PC-9 (cell line): ENCODE measurements at regions not wholly inside any gene's neighbourhood (a gene's known extent, or its start where the extent isn't known, plus 50 kb on each side); places are given as distances from the start of the nearest gene placed in this dataset.

ENCODE experiments used
- BruUV-seq: library from RNA; stranded (reverse); fragments of 400-500 nt; replicated peaks from 2 replicates; lab custom pipeline; 2021; lab: Mats Ljungman, UMichigan
- CTCF ChIA-PET: fragments of 300-600 bp; sonication (Branson Sonifier 250); formaldehyde crosslinking; loops from one replicate; lab custom pipeline; 2022; ENCODE audit warnings: antibody characterized with exemption; lab: Charles Lee
- POLR2A ChIA-PET: fragments of 300-600 bp; sonication (Branson Sonifier 250); formaldehyde crosslinking; loops from one replicate; lab custom pipeline; 2022; ENCODE audit warnings: antibody characterized with exemption; ENCODE audit not compliant: unreplicated experiment; lab: Charles Lee
- DNase-seq, 2 experiments: peaks; one replicate each; pipeline versions ENCODE4 v3.0.0 to v3.0.0-alpha.2; 2015 to 2022; ENCODE audit warnings: mixed read lengths in 1 of 2
- H2AFZ ChIP-seq: fragments of 200-600 bp; sonication (generic); 2 replicates; pipeline ENCODE4 v1.8.1; 2017; ENCODE audit warnings: antibody characterized with exemption
- H3F3A ChIP-seq: fragments of 200-600 bp; sonication (generic); 2 replicates; pipeline ENCODE4 v1.8.1; 2017; ENCODE audit warnings: antibody characterized with exemption, mild to moderate bottlenecking, low read depth; ENCODE audit not compliant: insufficient read depth
- H3K27ac ChIP-seq: fragments of 200-600 bp; sonication (generic); 2 replicates; pipeline ENCODE4 v1.6.1; 2016; ENCODE audit warnings: mixed run types
- H3K27me3 ChIP-seq: fragments of 200-600 bp; sonication (generic); 2 replicates; pipeline ENCODE4 v1.6.1; 2016; ENCODE audit warnings: low read depth, mixed run types; ENCODE audit not compliant: insufficient read depth
- H3K36me3 ChIP-seq: fragments of 200-600 bp; sonication (generic); 2 replicates; pipeline ENCODE4 v1.6.1; 2016; ENCODE audit warnings: low read depth, mixed run types
- H3K4me1 ChIP-seq: fragments of 200-600 bp; sonication (generic); replicated peaks from 2 replicates; pipeline ENCODE4 v1.6.1; 2016; ENCODE audit warnings: mixed run types; ENCODE audit not compliant: insufficient read depth
- H3K4me2 ChIP-seq: fragments of 200-600 bp; sonication (generic); 2 replicates; pipeline ENCODE4 v1.6.1; 2017; ENCODE audit warnings: mixed run types
- H3K4me3 ChIP-seq: fragments of 200-600 bp; sonication (generic); 2 replicates; pipeline ENCODE4 v1.6.1; 2016; ENCODE audit warnings: mixed run types
- H3K79me2 ChIP-seq: fragments of 200-600 bp; sonication (generic); 2 replicates; pipeline ENCODE4 v1.6.1; 2017; ENCODE audit warnings: low read depth, mixed run types
- H3K9me2 ChIP-seq: fragments of 200-600 bp; sonication (generic); 2 replicates; pipeline ENCODE4 v1.8.1; 2017; ENCODE audit warnings: mild to moderate bottlenecking; ENCODE audit not compliant: insufficient read depth
- H3K9me3 ChIP-seq: fragments of 200-600 bp; sonication (generic); 2 replicates; pipeline ENCODE4 v1.8.1; 2016; ENCODE audit warnings: low read depth; ENCODE audit not compliant: insufficient read depth
- H4K20me1 ChIP-seq: fragments of 200-600 bp; sonication (generic); 2 replicates; pipeline ENCODE4 v1.8.1; 2017; ENCODE audit not compliant: insufficient read depth
- EZH2 ChIP-seq: fragments of 200-600 bp; sonication (generic); IDR thresholded peaks from 2 replicates; pipeline ENCODE4 v1.8.0; 2017; ENCODE audit warnings: antibody characterized with exemption, low read depth
- intact Hi-C: fragments of 100-400 bp; cut with micrococcal nuclease; formaldehyde crosslinking; loops from one replicate; pipeline ENCODE4 v1.10.0; 2022; ENCODE audit not compliant: unreplicated experiment
- TF ChIP-seq, protein P1 (sequence below): fragments of 200-600 bp; sonication (generic); conservative IDR thresholded peaks from 2 replicates; pipeline ENCODE4 v1.6.1; 2017; ENCODE audit warnings: mixed run types, antibody characterized with exemption, mild to moderate bottlenecking, moderate library complexity

- Histone ChIP-seq H3K36me3 (no peaks in the 10 kb centered on the region), H3K4me2 (no peak overlapping the region), H3K79me2 (no peaks in the 10 kb centered on the region), H3K27me3 (0 out of 2 replicates have a peak, but pooled peaks cover 3% of the 10 kb centered on the region), H4K20me1 (no peaks in the 10 kb centered on the region), H2AFZ (no peak overlapping the region), H3F3A (no peaks in the 10 kb centered on the region), H3K9me2 (no peaks in the 10 kb centered on the region), H3K9me3 (no peaks in the 10 kb centered on the region; the same call in 1 of the 2 replicates), H3K4me1 (no peaks in the 10 kb centered on the region), H3K4me3 (no peak overlapping the region), H3K27ac (no peak overlapping the region)
- DNase-seq = no peak
- no TSS peak for BruUV-seq
- intact Hi-C loops = no loop called here
- TF ChIP-seq, protein P1, sequence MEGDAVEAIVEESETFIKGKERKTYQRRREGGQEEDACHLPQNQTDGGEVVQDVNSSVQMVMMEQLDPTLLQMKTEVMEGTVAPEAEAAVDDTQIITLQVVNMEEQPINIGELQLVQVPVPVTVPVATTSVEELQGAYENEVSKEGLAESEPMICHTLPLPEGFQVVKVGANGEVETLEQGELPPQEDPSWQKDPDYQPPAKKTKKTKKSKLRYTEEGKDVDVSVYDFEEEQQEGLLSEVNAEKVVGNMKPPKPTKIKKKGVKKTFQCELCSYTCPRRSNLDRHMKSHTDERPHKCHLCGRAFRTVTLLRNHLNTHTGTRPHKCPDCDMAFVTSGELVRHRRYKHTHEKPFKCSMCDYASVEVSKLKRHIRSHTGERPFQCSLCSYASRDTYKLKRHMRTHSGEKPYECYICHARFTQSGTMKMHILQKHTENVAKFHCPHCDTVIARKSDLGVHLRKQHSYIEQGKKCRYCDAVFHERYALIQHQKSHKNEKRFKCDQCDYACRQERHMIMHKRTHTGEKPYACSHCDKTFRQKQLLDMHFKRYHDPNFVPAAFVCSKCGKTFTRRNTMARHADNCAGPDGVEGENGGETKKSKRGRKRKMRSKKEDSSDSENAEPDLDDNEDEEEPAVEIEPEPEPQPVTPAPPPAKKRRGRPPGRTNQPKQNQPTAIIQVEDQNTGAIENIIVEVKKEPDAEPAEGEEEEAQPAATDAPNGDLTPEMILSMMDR = no peak
- TF ChIP-seq EZH2 = no peak
- POLR2A ChIA-PET = no interaction called here
- CTCF ChIA-PET = no interaction called here
These were observed 121.3 kb upstream of the HDDC2 start for GRCh38 chr6:125423047-125423446.

DNA sequence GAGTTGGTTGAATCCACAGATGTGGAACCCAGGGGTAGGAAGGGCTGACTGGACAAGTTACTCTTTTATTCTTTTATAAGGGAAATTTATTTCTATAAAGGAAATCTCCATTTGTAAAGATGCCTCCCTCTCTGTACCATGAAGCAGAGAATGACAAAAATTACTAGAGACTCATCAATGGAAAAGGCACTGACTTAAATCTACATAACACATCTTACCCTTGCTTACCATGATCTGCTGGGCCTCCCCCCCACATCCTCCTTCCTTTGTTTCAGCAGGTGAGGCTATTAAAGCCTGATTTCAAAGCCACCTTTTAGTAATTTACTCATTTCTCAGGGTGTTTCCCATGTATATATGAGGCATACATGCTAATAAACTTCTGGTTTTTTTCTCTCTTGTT lies 130.2 kb upstream of the HDDC2 start:
- H3K27ac ChIP-seq = no peak overlapping the region
- CTCF ChIA-PET = no interaction called here
- DNase-seq = no peak
- H3F3A ChIP-seq = no peaks in the 10 kb centered on the region
- no peak overlapping the region for H2AFZ ChIP-seq
- H3K27me3 ChIP-seq = no peaks in the 10 kb centered on the region
- BruUV-seq = no TSS peak
- no peaks in the 10 kb centered on the region for H3K4me1 ChIP-seq
- TF ChIP-seq, protein P1 = no peak
- TF ChIP-seq EZH2 = no peak
- H4K20me1 ChIP-seq = no peaks in the 10 kb centered on the region
- H3K9me2 ChIP-seq = no peaks in the 10 kb centered on the region
- H3K9me3 ChIP-seq = no peaks in the 10 kb centered on the region
- no peak overlapping the region for H3K4me3 ChIP-seq
- intact Hi-C loops = no loop called here
- H3K36me3 ChIP-seq = no peaks in the 10 kb centered on the region
- H3K79me2 ChIP-seq = no peaks in the 10 kb centered on the region
- no peak overlapping the region for H3K4me2 ChIP-seq
- POLR2A ChIA-PET = no interaction called here

DNA sequence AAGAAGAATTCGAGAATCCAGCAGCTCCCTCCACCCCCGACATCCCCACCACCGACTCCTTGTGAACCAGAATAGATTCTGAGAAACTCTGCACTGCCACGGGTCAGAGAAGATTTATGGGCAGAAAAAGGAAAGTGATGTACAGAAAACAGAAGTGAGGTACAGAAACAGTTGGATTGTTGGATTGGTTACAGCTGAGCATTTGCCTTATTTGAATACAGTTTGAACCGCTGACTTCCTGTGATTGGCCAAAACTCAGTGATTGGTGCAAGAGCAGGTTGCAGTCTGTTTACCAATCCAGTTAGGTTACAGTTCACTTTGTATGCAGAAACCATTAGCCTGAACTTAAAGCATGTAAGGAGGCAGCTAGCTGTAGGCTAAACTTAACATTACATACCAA lies 131.2 kb upstream of the HDDC2 start:
- BruUV-seq = no TSS peak
- no peaks in the 10 kb centered on the region for H3F3A ChIP-seq
- intact Hi-C loops = no loop called here
- H3K27ac ChIP-seq = no peak overlapping the region
- H3K9me2 ChIP-seq = no peaks in the 10 kb centered on the region
- H3K4me3 ChIP-seq = no peak overlapping the region
- CTCF ChIA-PET = no interaction called here
- H3K79me2 ChIP-seq = no peaks in the 10 kb centered on the region
- no peaks in the 10 kb centered on the region for H3K4me1 ChIP-seq
- no peaks in the 10 kb centered on the region for H3K36me3 ChIP-seq
- no peak overlapping the region for H2AFZ ChIP-seq
- no peak for DNase-seq
- no peaks in the 10 kb centered on the region for H3K9me3 ChIP-seq
- H3K4me2 ChIP-seq = no peak overlapping the region
- no peak for TF ChIP-seq EZH2
- TF ChIP-seq, protein P1 = no peak
- POLR2A ChIA-PET = no interaction called here
- no peaks in the 10 kb centered on the region for H3K27me3 ChIP-seq
- no peaks in the 10 kb centered on the region for H4K20me1 ChIP-seq
